HCT116 (cell line): ENCODE measurements at regions not wholly inside any gene's neighbourhood (a gene's known extent, or its start where the extent isn't known, plus 50 kb on each side); places are given as distances from the start of the nearest gene placed in this dataset.

Source experiments
- ATAC-seq: fragments of 200-7000 bp; cut with Tn5 transposase; 2 replicates; pipeline ENCODE4 v1.9.1; 2020; ENCODE audit warnings: mild to moderate bottlenecking, moderate library complexity
- BruUV-seq: library from RNA; stranded (reverse); fragments of 400-500 nt; replicated peaks from 2 replicates; lab custom pipeline; 2021; lab: Mats Ljungman, UMichigan
- CTCF ChIA-PET: fragments of 300-600 bp; sonication (Branson Sonifier 250); formaldehyde crosslinking; loops from one replicate; lab custom pipeline; 2021; ENCODE audit warnings: antibody characterized with exemption; lab: Charles Lee
- POLR2A ChIA-PET: fragments of 300-600, 350-600 bp; sonication (Branson Sonifier 250); formaldehyde crosslinking; loops from one replicate; lab custom pipeline; 2021; ENCODE audit warnings: antibody characterized with exemption; lab: Charles Lee
- RAD21 ChIA-PET, 2 experiments: fragments of 300-600 bp; sonication (Branson Sonifier 250); formaldehyde crosslinking; loops; one replicate each; lab custom pipeline; 2023; ENCODE audit warnings: low total read pairs in 2 of 2; ENCODE audit not compliant: uncharacterized antibody in 2 of 2, unreplicated experiment in 2 of 2, low non-redundant PET in 1 of 2; lab: Charles Lee
- DNase-seq: peaks from one replicate; pipeline ENCODE4 v3.0.0-alpha.2; 2010; ENCODE audit warnings: low read depth, low spot score
- H2AFZ ChIP-seq: fragments of 200-600 bp; shearing (Covaris generic), sonication (generic); 2 replicates; pipeline ENCODE4 v1.6.1; 2017; ENCODE audit warnings: low read depth, mixed run types, mixed read lengths, antibody characterized with exemption, low read length; ENCODE audit not compliant: poor library complexity, severe bottlenecking
- H3K27ac ChIP-seq: 2 replicates; pipeline ENCODE4 v1.5.1; 2012; ENCODE audit warnings: low read depth, low read length
- H3K27me3 ChIP-seq: fragments of 200-600 bp; sonication (generic); 2 replicates; pipeline ENCODE4 v1.6.1; 2016; ENCODE audit warnings: mixed run types, low read length, mixed read lengths; ENCODE audit not compliant: insufficient read depth
- H3K36me3 ChIP-seq, 2 experiments: fragments of 200-500 bp in 1 of 2; fragments of 200-600 bp in 1 of 2; sonication (Bioruptor generic) in 1 of 2; sonication (generic) in 1 of 2; 2 replicates each; pipeline versions ENCODE4 v1.5.1 to v1.6.1; 2014 to 2016; ENCODE audit warnings: low read length in 2 of 2, inconsistent platforms in 1 of 2, mixed read lengths in 1 of 2, mixed run types in 1 of 2; ENCODE audit not compliant: insufficient read depth in 2 of 2, control insufficient read depth in 1 of 2
- H3K4me1 ChIP-seq, 2 experiments: fragments of 200-600 bp in 1 of 2; sonication (generic) in 1 of 2; 2 replicates each; pipeline versions ENCODE4 v1.5.1 to v1.6.1; 2012 to 2017; ENCODE audit warnings: low read length in 2 of 2, inconsistent platforms in 1 of 2, mild to moderate bottlenecking in 1 of 2, mixed read lengths in 1 of 2, mixed run types in 1 of 2, moderate library complexity in 1 of 2; ENCODE audit not compliant: insufficient read depth in 2 of 2, control insufficient read depth in 1 of 2
- H3K4me2 ChIP-seq: fragments of 200-600 bp; sonication (generic); 2 replicates; pipeline ENCODE4 v1.6.1; 2017; ENCODE audit warnings: mixed run types, low read length, mixed read lengths
- H3K4me3 ChIP-seq, 2 experiments: fragments of 200-600 bp in 1 of 2; sonication (generic) in 1 of 2; replicated peaks in 1 of 2; 2 replicates each; pipeline ENCODE4 v1.5.1; 2011 to 2016; ENCODE audit warnings: low read length in 2 of 2, control low read depth in 1 of 2, low read depth in 1 of 2, mild to moderate bottlenecking in 1 of 2, mixed read lengths in 1 of 2, mixed run types in 1 of 2
- H3K79me2 ChIP-seq: fragments of 200-600 bp; sonication (generic); 2 replicates; pipeline ENCODE4 v1.6.1; 2017; ENCODE audit warnings: mild to moderate bottlenecking, mixed run types, low read length, moderate library complexity, mixed read lengths; ENCODE audit not compliant: insufficient read depth
- H3K9ac ChIP-seq: fragments of 200-600 bp; sonication (generic); 2 replicates; pipeline ENCODE4 v1.6.1; 2016; ENCODE audit warnings: low read length, mixed read lengths
- H3K9me2 ChIP-seq: fragments of 200-600 bp; sonication (generic), shearing (Covaris generic); 2 replicates; pipeline ENCODE4 v1.6.1; 2017; ENCODE audit warnings: mixed run types, mild to moderate bottlenecking, moderate library complexity; ENCODE audit not compliant: insufficient read depth
- H3K9me3 ChIP-seq, 2 experiments: fragments of 200-500 bp in 1 of 2; fragments of 200-600 bp in 1 of 2; sonication (Bioruptor generic) in 1 of 2; sonication (generic) in 1 of 2; 2 replicates each; pipeline ENCODE4 v1.6.1; 2014 to 2017; ENCODE audit warnings: low read length in 2 of 2, mixed read lengths in 2 of 2, inconsistent platforms in 1 of 2, low read depth in 1 of 2, mild to moderate bottlenecking in 1 of 2, mixed run types in 1 of 2, moderate library complexity in 1 of 2; ENCODE audit not compliant: control insufficient read depth in 1 of 2, insufficient read depth in 1 of 2
- H4K20me1 ChIP-seq: fragments of 200-600 bp; sonication (generic), shearing (Covaris generic); 2 replicates; pipeline ENCODE4 v1.6.1; 2017; ENCODE audit warnings: mixed run types, mild to moderate bottlenecking, moderate library complexity; ENCODE audit not compliant: insufficient read depth
- CBX3 ChIP-seq: IDR thresholded peaks from 2 replicates; pipeline ENCODE4 v1.6.1; 2012; ENCODE audit warnings: low read depth
- CTCF ChIP-seq, 3 experiments: fragments of 200-600 bp in 1 of 3; sonication (generic) in 1 of 3; IDR thresholded peaks in 2 of 3; conservative IDR thresholded peaks in 1 of 3; 2 replicates each; pipeline ENCODE4 v1.5.1; 2012 to 2017; ENCODE audit warnings: low read depth in 2 of 3, low read length in 2 of 3, antibody characterized with exemption in 1 of 3, borderline replicate concordance in 1 of 3, control low read depth in 1 of 3, mild to moderate bottlenecking in 1 of 3, mixed read lengths in 1 of 3, mixed run types in 1 of 3, moderate library complexity in 1 of 3; ENCODE audit not compliant: insufficient read depth in 1 of 3
- EGR1 ChIP-seq: IDR thresholded peaks from 2 replicates; pipeline ENCODE4 v1.6.1; 2012; ENCODE audit warnings: low read depth
- EZH2 ChIP-seq: fragments of 200-600 bp; sonication (generic); IDR thresholded peaks from 2 replicates; pipeline ENCODE4 v1.6.1; 2017; ENCODE audit warnings: antibody characterized with exemption, mixed run types
- FOSL1 ChIP-seq: IDR thresholded peaks from 2 replicates; pipeline ENCODE4 v1.6.1; 2012; ENCODE audit warnings: low read depth
- JUND ChIP-seq: IDR thresholded peaks from 2 replicates; pipeline ENCODE4 v1.6.1; 2012
- POLR2A ChIP-seq: IDR thresholded peaks from 2 replicates; pipeline ENCODE4 v1.7.0; 2011; ENCODE audit warnings: borderline replicate concordance; ENCODE audit not compliant: insufficient read depth, insufficient read length; ENCODE audit errors: extremely low read depth
- POLR2AphosphoS5 ChIP-seq: IDR thresholded peaks from 2 replicates; pipeline ENCODE4 v1.6.1; 2011; ENCODE audit warnings: mild to moderate bottlenecking, low read depth, low read length, moderate library complexity
- SIN3A ChIP-seq: IDR thresholded peaks from 2 replicates; pipeline ENCODE4 v1.6.1; 2012; ENCODE audit warnings: low read depth
- SP1 ChIP-seq: IDR thresholded peaks from 2 replicates; pipeline ENCODE4 v1.6.1; 2012; ENCODE audit warnings: low read depth
- SRF ChIP-seq: IDR thresholded peaks from 2 replicates; pipeline ENCODE4 v1.6.1; 2012; ENCODE audit warnings: low read depth
- ZBTB33 ChIP-seq: IDR thresholded peaks from 2 replicates; pipeline ENCODE4 v1.6.1; 2011; ENCODE audit warnings: mild to moderate bottlenecking, low read length, moderate library complexity; ENCODE audit not compliant: insufficient replicate concordance; ENCODE audit errors: extremely low read depth
- intact Hi-C: fragments of 100-400 bp; cut with micrococcal nuclease; formaldehyde crosslinking; loops from 2 replicates; pipeline ENCODE4 v1.10.0; 2022
- TF ChIP-seq, protein P1 (sequence below): IDR thresholded peaks from 2 replicates; pipeline ENCODE4 v1.6.1; 2012

GRCh38 chr5:88952996-88953643, 70.1 kb upstream of the MEF2C start:
- no TSS peak for BruUV-seq
- intact Hi-C loops: no loop called here

More at GRCh38 chr5:88952996-88953643, 70.1 kb upstream of the MEF2C start:
- Histone ChIP-seq H3K4me1 (peaks cover 0 to 10% of the 10 kb centered on the region in 2 experiments; a peak in 2 of 4 replicates), H3K9me2 (no peaks in the 10 kb centered on the region)
- TF ChIP-seq SIN3A (no peak), POLR2AphosphoS5 (no peak), JUND (no peak), CBX3 (no peak), SP1 (no peak), POLR2A (no peak), CTCF (IDR thresholded peaks at IDR 0.05 in 2 of 3, conservative IDR thresholded peaks at IDR 0.05 in 1 of 3; ENCODE audit: borderline replicate concordance in 1 of 3, insufficient read depth in 1 of 3, low read depth in 2 of 3, low read length in 2 of 3) (no peak), ZBTB33 (no peak), EGR1 (no peak), SRF (no peak), EZH2 (no peak), FOSL1 (no peak)
- TF ChIP-seq, protein P1, sequence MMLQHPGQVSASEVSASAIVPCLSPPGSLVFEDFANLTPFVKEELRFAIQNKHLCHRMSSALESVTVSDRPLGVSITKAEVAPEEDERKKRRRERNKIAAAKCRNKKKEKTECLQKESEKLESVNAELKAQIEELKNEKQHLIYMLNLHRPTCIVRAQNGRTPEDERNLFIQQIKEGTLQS: no peak
- TF ChIP-seq, all 23 proteins: peak for 0
- Histone ChIP-seq H4K20me1 (no peaks in the 10 kb centered on the region), H3K79me2 (no peaks in the 10 kb centered on the region), H3K27me3 (no peaks in the 10 kb centered on the region), H3K4me3 (no peak overlapping the region), H3K36me3 (no peaks in the 10 kb centered on the region), H3K27ac (no peak overlapping the region), H3K4me2 (no peak overlapping the region), H3K9me3 (no peaks in the 10 kb centered on the region), H2AFZ (no peak overlapping the region), H3K9ac (no peak overlapping the region)
- RAD21 ChIA-PET: no interaction called here
- POLR2A ChIA-PET: no interaction called here
- ATAC-seq: no peak
- CTCF ChIA-PET: no interaction called here
- DNase-seq: no peak
